ENCODE measurements at regions not wholly inside any gene's neighbourhood (a gene's known extent, or its start where the extent isn't known, plus 50 kb on each side); places are given as distances from the start of the nearest gene placed in this dataset.

DNA sequence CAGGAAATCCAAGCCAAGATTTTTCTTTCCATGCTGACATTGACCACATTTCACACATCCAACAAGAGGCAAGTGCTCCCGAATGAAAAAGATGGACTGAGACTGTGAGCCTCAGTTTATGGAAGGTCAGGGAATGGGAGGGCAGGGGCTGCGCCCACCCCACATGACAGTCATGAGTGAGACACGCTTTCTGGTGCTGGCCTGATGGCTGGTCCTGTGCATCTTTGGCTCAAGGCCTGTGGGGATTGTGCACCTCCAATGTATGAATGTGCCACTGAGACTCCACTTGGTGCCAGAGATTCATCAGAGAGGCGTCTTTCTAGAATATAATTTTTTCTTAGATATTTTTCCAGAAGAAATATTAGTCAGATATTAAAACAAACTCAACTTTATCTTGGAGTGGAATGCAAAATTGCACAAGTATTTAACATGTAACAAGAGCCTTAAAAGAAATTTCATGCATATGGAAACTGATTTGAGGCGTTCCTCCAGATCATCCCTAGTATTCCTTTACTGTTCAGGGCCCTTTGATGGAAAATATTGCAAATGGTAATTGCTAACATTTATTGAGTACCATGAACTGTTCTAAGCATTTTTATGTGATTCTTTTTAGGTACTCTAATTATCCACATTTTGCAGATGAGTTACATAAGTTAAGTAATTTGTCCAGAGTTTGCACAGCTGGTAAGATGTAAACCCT, 87.3 kb upstream of the GPR45 start:
- no peak for TF ChIP-seq EZH2 (IDR thresholded peaks at IDR 0.05; ENCODE audit: borderline replicate concordance)
- TF ChIP-seq, protein P1, sequence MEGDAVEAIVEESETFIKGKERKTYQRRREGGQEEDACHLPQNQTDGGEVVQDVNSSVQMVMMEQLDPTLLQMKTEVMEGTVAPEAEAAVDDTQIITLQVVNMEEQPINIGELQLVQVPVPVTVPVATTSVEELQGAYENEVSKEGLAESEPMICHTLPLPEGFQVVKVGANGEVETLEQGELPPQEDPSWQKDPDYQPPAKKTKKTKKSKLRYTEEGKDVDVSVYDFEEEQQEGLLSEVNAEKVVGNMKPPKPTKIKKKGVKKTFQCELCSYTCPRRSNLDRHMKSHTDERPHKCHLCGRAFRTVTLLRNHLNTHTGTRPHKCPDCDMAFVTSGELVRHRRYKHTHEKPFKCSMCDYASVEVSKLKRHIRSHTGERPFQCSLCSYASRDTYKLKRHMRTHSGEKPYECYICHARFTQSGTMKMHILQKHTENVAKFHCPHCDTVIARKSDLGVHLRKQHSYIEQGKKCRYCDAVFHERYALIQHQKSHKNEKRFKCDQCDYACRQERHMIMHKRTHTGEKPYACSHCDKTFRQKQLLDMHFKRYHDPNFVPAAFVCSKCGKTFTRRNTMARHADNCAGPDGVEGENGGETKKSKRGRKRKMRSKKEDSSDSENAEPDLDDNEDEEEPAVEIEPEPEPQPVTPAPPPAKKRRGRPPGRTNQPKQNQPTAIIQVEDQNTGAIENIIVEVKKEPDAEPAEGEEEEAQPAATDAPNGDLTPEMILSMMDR (IDR thresholded peaks at IDR 0.05; ENCODE audit: poor library complexity): no peak
